Trophoblast cell (in vitro differentiated cells and primary cell): ENCODE measurements at regions not wholly inside any gene's neighbourhood (a gene's known extent, or its start where the extent isn't known, plus 50 kb on each side); places are given as distances from the start of the nearest gene placed in this dataset.

Source experiments
- DNase-seq, 2 donors: peaks; one replicate each; pipeline ENCODE4 v3.0.0-alpha.2; 2016
- H2AFZ ChIP-seq: 2 replicates; pipeline ENCODE4 v1.6.1; 2013; ENCODE audit warnings: low read length, moderate library complexity, mild to moderate bottlenecking; ENCODE audit not compliant: insufficient read depth, poor library complexity
- H2AK5ac ChIP-seq: 2 replicates; pipeline ENCODE4 v1.6.1; 2013; ENCODE audit warnings: mild to moderate bottlenecking, low read length
- H2BK120ac ChIP-seq: 2 replicates; pipeline ENCODE4 v1.6.1; 2013; ENCODE audit warnings: low read length, mild to moderate bottlenecking, moderate library complexity; ENCODE audit not compliant: insufficient read depth, poor library complexity
- H2BK12ac ChIP-seq: 2 replicates; pipeline ENCODE4 v1.6.1; 2013; ENCODE audit warnings: mild to moderate bottlenecking, low read length, moderate library complexity
- H2BK5ac ChIP-seq: 2 replicates; pipeline ENCODE4 v1.6.1; 2013; ENCODE audit warnings: low read length, low read depth, moderate library complexity, mild to moderate bottlenecking; ENCODE audit not compliant: poor library complexity
- H3K14ac ChIP-seq: 2 replicates; pipeline ENCODE4 v1.6.1; 2013; ENCODE audit warnings: mild to moderate bottlenecking, low read length
- H3K18ac ChIP-seq: 2 replicates; pipeline ENCODE4 v1.6.1; 2013; ENCODE audit warnings: mild to moderate bottlenecking, low read length
- H3K23ac ChIP-seq: 2 replicates; pipeline ENCODE4 v1.6.1; 2013; ENCODE audit warnings: low read length
- H3K27ac ChIP-seq: 2 replicates; pipeline ENCODE4 v1.5.1; 2013; ENCODE audit warnings: low read depth, mild to moderate bottlenecking, inconsistent platforms, low read length, moderate library complexity
- H3K27me3 ChIP-seq: 2 replicates; pipeline ENCODE4 v1.6.1; 2013; ENCODE audit warnings: inconsistent platforms, mild to moderate bottlenecking, low read length, moderate library complexity; ENCODE audit not compliant: insufficient read depth
- H3K36me3 ChIP-seq, 2 experiments: 1 replicate in 1 of 2; 2 replicates in 1 of 2; pipeline ENCODE4 v1.6.1; 2013; ENCODE audit warnings: low read length in 2 of 2, mild to moderate bottlenecking in 2 of 2, moderate library complexity in 1 of 2; ENCODE audit not compliant: insufficient read depth in 2 of 2, control insufficient read depth in 1 of 2
- H3K4ac ChIP-seq: 2 replicates; pipeline ENCODE4 v1.6.1; 2013; ENCODE audit warnings: low read depth, mild to moderate bottlenecking, low read length, moderate library complexity
- H3K4me1 ChIP-seq, 2 experiments: 1 replicate in 1 of 2; 2 replicates in 1 of 2; pipeline ENCODE4 v1.6.1; 2013; ENCODE audit warnings: low read length in 2 of 2, mild to moderate bottlenecking in 2 of 2, moderate library complexity in 1 of 2; ENCODE audit not compliant: insufficient read depth in 2 of 2, control insufficient read depth in 1 of 2
- H3K4me2 ChIP-seq: 2 replicates; pipeline ENCODE4 v1.6.1; 2013; ENCODE audit warnings: inconsistent platforms, mild to moderate bottlenecking, low read length, moderate library complexity
- H3K4me3 ChIP-seq: 2 replicates; pipeline ENCODE4 v1.5.1; 2013; ENCODE audit warnings: mild to moderate bottlenecking, low read depth, low read length, inconsistent platforms
- H3K79me1 ChIP-seq: one replicate; pipeline ENCODE4 v1.6.1; 2013; ENCODE audit warnings: low read length
- H3K79me2 ChIP-seq: 2 replicates; pipeline ENCODE4 v1.6.1; 2013; ENCODE audit warnings: low read length, mild to moderate bottlenecking; ENCODE audit not compliant: control insufficient read depth, insufficient read depth, poor library complexity
- H3K9ac ChIP-seq: 2 replicates; pipeline ENCODE4 v1.6.1; 2013; ENCODE audit warnings: mild to moderate bottlenecking, low read length
- H3K9me3 ChIP-seq: 2 replicates; pipeline ENCODE4 v1.6.1; 2013; ENCODE audit warnings: low read depth, mild to moderate bottlenecking, control low read depth, inconsistent platforms, low read length; ENCODE audit not compliant: insufficient read depth
- H4K12ac ChIP-seq: 2 replicates; pipeline ENCODE4 v1.6.1; 2013; ENCODE audit warnings: low read depth, mild to moderate bottlenecking, low read length, moderate library complexity
- H4K8ac ChIP-seq: 2 replicates; pipeline ENCODE4 v1.6.1; 2013; ENCODE audit warnings: low read depth, mild to moderate bottlenecking, low read length, moderate library complexity
- H4K91ac ChIP-seq: one replicate; pipeline ENCODE4 v1.6.1; 2013; ENCODE audit warnings: low read depth, mild to moderate bottlenecking, low read length, moderate library complexity
- WGBS: extraction: QIAGEN DNeasy Blood & Tissue Kit; methylation state at CpG from one replicate; pipeline ENCODE4 v1.1.7; 2013; ENCODE audit warnings: missing lambda C conversion rate; ENCODE audit not compliant: insufficient read length, insufficient coverage; ENCODE audit errors: extremely low coverage; 5-methylcytosine and 5-hydroxymethylcytosine counted together

DNA sequence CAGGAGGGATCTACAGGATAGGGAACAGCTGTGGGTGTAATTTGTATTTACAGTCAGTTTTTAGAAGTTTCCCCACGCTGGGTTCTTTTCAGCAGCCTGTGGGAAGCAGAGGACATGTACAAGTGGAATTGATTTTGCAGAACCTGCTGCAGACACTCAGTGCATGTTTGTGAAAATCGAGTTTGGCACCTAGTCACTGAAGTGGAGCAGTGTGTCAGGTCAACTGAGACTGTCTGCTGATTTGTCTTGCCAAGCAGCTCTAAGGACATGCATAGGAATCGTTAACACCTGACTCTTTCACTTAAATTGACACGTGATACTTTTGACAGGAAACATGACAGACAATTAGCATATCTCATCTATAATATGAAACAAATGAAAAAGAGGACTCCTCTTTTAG is 416.6 kb downstream of the TMX3 start:
- DNase-seq, result no peak
- Histone ChIP-seq H3K27ac (no peak overlapping the region), H3K23ac (no peak overlapping the region), H2BK12ac (no peak overlapping the region), H3K9me3 (no peaks in the 10 kb centered on the region), H3K4ac (no peak overlapping the region), H3K4me3 (no peak overlapping the region), H4K91ac (no peak overlapping the region), H3K18ac (no peak overlapping the region), H3K27me3 (no peaks in the 10 kb centered on the region), H4K12ac (no peak overlapping the region), H2BK5ac (no peak overlapping the region), H3K36me3 (no peaks in the 10 kb centered on the region), H3K9ac (no peak overlapping the region), H3K14ac (no peak overlapping the region), H2BK120ac (no peak overlapping the region), H3K4me2 (no peak overlapping the region), H3K4me1 (no peaks in the 10 kb centered on the region), H2AK5ac (no peak overlapping the region), H3K79me1 (no peaks in the 10 kb centered on the region), H3K79me2 (no peaks in the 10 kb centered on the region), H4K8ac (no peak overlapping the region), H2AFZ (no peak overlapping the region)
- no CpG with 5 or more reads among the region's 4 CpGs for WGBS

DNA sequence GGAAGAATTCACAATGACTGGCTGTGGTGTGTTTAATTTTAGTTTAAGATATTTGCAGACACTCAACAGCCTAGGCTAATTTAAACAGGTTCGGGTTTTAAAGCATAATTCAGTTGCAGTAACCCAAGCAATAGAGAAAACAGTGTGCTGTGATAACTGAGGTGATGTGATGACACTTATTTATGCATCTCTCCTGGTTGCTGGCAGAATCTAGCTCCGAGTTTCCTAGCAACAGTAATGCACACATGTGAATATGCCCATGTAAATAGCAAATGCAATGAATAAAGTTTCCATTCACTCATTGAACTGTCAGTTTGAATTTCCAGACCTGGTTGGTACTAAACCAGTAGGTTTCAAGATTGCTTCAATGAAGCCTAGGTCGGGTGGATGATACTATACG is 426.5 kb downstream of the TMX3 start:
- WGBS, result no CpG with 5 or more reads among the region's 4 CpGs
- no peak overlapping the region for H3K4ac ChIP-seq
- H2AFZ ChIP-seq, result no peak overlapping the region
- H4K12ac ChIP-seq, result no peak overlapping the region
- no peak overlapping the region for H3K4me2 ChIP-seq
- no peak overlapping the region for H3K9ac ChIP-seq
- no peaks in the 10 kb centered on the region for H3K79me1 ChIP-seq
- no peak overlapping the region for H3K23ac ChIP-seq
- no peaks in the 10 kb centered on the region for H3K36me3 ChIP-seq
- no peaks in the 10 kb centered on the region for H3K27me3 ChIP-seq
- H3K14ac ChIP-seq, result no peak overlapping the region
- no peak overlapping the region for H4K8ac ChIP-seq
- H2BK5ac ChIP-seq, result no peak overlapping the region
- H3K9me3 ChIP-seq, result no peaks in the 10 kb centered on the region
- H2AK5ac ChIP-seq, result no peak overlapping the region
- no peak overlapping the region for H2BK12ac ChIP-seq
- no peak overlapping the region for H3K4me3 ChIP-seq
- no peaks in the 10 kb centered on the region for H3K4me1 ChIP-seq
- no peak overlapping the region for H3K27ac ChIP-seq
- H3K79me2 ChIP-seq, result no peaks in the 10 kb centered on the region
- DNase-seq, result no peak
- H2BK120ac ChIP-seq, result no peak overlapping the region
- H3K18ac ChIP-seq, result no peak overlapping the region
- H4K91ac ChIP-seq, result no peak overlapping the region

DNA sequence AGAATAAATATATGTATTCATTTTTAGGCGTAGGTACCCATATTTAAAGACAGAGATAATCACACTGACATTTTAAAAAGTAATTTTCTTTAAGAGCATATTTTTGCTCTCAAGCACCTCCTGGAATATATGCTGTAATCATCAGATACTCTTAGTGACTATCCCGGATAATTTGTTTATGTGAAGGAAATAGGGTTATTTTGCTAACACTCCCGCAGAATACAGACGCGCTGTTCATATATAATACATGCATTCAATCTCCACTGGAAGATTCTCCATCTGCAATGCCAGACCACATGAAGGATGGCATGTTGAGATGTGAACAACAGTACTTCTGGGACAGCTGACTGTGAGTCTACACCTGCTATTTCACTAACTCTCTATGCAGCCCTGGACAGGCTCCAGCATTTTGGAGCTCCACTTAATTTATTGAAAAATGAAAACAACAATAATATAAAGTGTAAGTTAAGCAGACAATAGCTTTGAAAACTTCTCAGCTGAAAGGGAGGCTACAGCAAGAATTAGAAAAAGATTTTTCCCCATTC is 430.6 kb downstream of the TMX3 start:
- H2BK5ac ChIP-seq, result no peak overlapping the region
- no peaks in the 10 kb centered on the region for H3K27me3 ChIP-seq
- no peak overlapping the region for H2AK5ac ChIP-seq
- no peak overlapping the region for H3K23ac ChIP-seq
- no peak overlapping the region for H3K4me3 ChIP-seq
- no peak overlapping the region for H4K91ac ChIP-seq
- H3K79me1 ChIP-seq, result no peaks in the 10 kb centered on the region
- no CpG with 5 or more reads among the region's 5 CpGs for WGBS
- H3K36me3 ChIP-seq, result no peaks in the 10 kb centered on the region
- no peak overlapping the region for H3K4me2 ChIP-seq
- no peak overlapping the region for H3K27ac ChIP-seq
- H2BK120ac ChIP-seq, result no peak overlapping the region
- no peak overlapping the region for H3K4ac ChIP-seq
- H4K8ac ChIP-seq, result no peak overlapping the region
- no peak overlapping the region for H2BK12ac ChIP-seq
- H3K9me3 ChIP-seq, result no peaks in the 10 kb centered on the region
- no peaks in the 10 kb centered on the region for H3K79me2 ChIP-seq
- H2AFZ ChIP-seq, result no peak overlapping the region
- no peak overlapping the region for H3K18ac ChIP-seq
- H3K14ac ChIP-seq, result no peak overlapping the region
- H3K9ac ChIP-seq, result no peak overlapping the region
- no peak overlapping the region for H4K12ac ChIP-seq
- no peaks in the 10 kb centered on the region for H3K4me1 ChIP-seq
- no peak for DNase-seq

DNA sequence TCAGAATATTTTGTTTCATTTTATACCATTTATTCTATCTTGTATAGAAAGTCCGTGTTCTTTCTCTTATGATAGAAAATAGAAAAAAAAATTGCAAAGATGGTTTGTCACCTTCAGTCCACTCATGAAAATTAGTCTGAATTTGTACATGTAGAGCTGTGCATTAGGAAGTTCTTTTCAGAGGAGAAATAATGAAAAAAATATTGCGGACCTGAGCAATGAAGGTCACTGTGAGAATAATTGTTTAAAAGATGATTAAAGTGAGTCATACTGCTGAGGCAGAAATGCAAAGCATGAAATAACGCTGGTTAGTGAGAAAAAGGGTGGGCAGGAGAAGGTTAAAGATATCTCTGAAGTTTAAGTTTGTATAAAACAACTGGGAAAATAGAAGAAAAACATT is 431.1 kb downstream of the TMX3 start:
- Histone ChIP-seq H2BK5ac (no peak overlapping the region), H3K4ac (no peak overlapping the region), H3K79me2 (no peaks in the 10 kb centered on the region), H4K12ac (no peak overlapping the region), H3K4me3 (no peak overlapping the region), H3K4me2 (no peak overlapping the region), H2AFZ (no peak overlapping the region), H2AK5ac (no peak overlapping the region), H4K8ac (no peak overlapping the region), H4K91ac (no peak overlapping the region), H3K9me3 (no peaks in the 10 kb centered on the region), H3K9ac (no peak overlapping the region), H2BK120ac (no peak overlapping the region), H3K4me1 (no peaks in the 10 kb centered on the region), H3K79me1 (no peaks in the 10 kb centered on the region), H2BK12ac (no peak overlapping the region), H3K36me3 (no peaks in the 10 kb centered on the region), H3K14ac (no peak overlapping the region), H3K27me3 (no peaks in the 10 kb centered on the region), H3K27ac (no peak overlapping the region), H3K23ac (no peak overlapping the region), H3K18ac (no peak overlapping the region)
- DNase-seq, result no peak
- WGBS, result no CpG with 5 or more reads among the region's 3 CpGs
